Gastrocnemius medialis (tissue), 4 donors: ENCODE measurements at regions not wholly inside any gene's neighbourhood (a gene's known extent, or its start where the extent isn't known, plus 50 kb on each side); places are given as distances from the start of the nearest gene placed in this dataset.

ENCODE experiments used
- POLR2A ChIP-seq, 2 donors: fragments of 450-650 bp; IDR thresholded peaks; one replicate each; pipeline ENCODE4 v1.6.1; 2017; ENCODE audit warnings: antibody characterized with exemption in 2 of 2, mild to moderate bottlenecking in 2 of 2, moderate library complexity in 2 of 2
- TF ChIP-seq, protein P1 (sequence below), 5 experiments: fragments of 450-650 bp in 3 of 5; fragments of 200-600 bp in 2 of 5; sonication (generic) in 2 of 5; IDR thresholded peaks in 4 of 5; conservative IDR thresholded peaks in 1 of 5; 1 replicate in 4 of 5; 2 replicates in 1 of 5; pipeline ENCODE4 v1.5.1; 2016 to 2019; ENCODE audit warnings: antibody characterized with exemption in 5 of 5, mild to moderate bottlenecking in 3 of 5, moderate library complexity in 3 of 5

- TF ChIP-seq, protein P1, sequence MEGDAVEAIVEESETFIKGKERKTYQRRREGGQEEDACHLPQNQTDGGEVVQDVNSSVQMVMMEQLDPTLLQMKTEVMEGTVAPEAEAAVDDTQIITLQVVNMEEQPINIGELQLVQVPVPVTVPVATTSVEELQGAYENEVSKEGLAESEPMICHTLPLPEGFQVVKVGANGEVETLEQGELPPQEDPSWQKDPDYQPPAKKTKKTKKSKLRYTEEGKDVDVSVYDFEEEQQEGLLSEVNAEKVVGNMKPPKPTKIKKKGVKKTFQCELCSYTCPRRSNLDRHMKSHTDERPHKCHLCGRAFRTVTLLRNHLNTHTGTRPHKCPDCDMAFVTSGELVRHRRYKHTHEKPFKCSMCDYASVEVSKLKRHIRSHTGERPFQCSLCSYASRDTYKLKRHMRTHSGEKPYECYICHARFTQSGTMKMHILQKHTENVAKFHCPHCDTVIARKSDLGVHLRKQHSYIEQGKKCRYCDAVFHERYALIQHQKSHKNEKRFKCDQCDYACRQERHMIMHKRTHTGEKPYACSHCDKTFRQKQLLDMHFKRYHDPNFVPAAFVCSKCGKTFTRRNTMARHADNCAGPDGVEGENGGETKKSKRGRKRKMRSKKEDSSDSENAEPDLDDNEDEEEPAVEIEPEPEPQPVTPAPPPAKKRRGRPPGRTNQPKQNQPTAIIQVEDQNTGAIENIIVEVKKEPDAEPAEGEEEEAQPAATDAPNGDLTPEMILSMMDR (IDR thresholded peaks at IDR 0.05 in 4 of 5, conservative IDR thresholded peaks at IDR 0.05 in 1 of 5), result no peak
- TF ChIP-seq POLR2A (IDR thresholded peaks at IDR 0.05), result no peak
Measured at GRCh38 chr15:23855947-23856346, 168.8 kb upstream of the NDN start.
